GM19438 (cell line): ENCODE measurements at regions not wholly inside any gene's neighbourhood (a gene's known extent, or its start where the extent isn't known, plus 50 kb on each side); places are given as distances from the start of the nearest gene placed in this dataset.

ENCODE experiments used
- ATAC-seq: cut with Tn5 transposase; IDR thresholded peaks from one replicate; pipeline ENCODE4 v1.9.1; 2021; ENCODE audit warnings: low read depth; ENCODE audit not compliant: unreplicated experiment

DNA sequence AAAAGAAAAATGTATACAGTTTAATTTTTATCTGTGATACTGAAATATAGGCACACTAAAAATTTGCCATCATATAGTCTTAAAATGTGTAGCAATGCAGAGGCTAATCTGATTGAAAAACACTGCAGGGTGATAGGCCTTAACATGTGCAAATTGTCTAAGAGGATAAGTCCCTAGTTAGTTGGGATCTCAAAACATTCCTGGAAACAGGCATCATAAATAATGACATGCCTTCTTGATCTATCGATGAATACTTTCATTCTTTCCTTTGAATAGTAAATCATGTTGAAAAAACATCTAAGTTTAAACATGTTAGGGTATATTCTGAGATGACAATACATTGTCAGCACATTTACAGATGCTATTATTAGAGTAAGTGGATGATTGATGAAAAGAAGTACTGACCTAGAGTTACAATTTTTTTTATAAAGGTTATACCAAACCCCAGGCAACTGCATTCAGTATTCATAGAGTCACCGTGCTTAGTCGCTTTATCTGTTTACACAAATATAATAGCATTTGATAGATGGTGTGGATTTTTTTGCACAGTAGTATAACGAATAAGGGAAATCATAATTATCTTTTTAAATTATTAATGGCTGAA lies 668.2 kb upstream of the ADGRL3 start:
- no peak for ATAC-seq

DNA sequence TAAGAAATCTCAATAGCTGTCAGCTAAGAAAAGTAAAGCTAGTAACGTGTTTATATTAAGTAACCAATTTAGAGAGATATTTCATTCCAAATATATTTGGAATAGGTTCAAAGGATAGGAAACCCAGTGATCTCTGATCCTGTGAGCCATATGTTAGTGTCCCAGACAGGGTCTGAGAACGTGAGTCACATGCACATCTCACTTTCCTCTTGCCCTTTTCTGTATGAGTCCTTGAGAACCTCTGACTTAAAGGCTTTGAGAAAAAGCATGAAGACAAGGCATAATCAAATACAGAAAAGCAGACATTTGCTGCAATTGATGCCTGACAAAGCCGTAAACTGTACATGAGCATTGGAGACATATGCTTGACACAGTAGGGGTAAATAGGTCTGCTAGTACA lies 655.1 kb upstream of the ADGRL3 start:
- ATAC-seq = no peak

- ATAC-seq = no peak
Measured at GRCh38 chr4:60562334-60562733, 637.8 kb upstream of the ADGRL3 start.

- no peak for ATAC-seq
Measured at GRCh38 chr4:60565558-60565957, 634.6 kb upstream of the ADGRL3 start.

DNA sequence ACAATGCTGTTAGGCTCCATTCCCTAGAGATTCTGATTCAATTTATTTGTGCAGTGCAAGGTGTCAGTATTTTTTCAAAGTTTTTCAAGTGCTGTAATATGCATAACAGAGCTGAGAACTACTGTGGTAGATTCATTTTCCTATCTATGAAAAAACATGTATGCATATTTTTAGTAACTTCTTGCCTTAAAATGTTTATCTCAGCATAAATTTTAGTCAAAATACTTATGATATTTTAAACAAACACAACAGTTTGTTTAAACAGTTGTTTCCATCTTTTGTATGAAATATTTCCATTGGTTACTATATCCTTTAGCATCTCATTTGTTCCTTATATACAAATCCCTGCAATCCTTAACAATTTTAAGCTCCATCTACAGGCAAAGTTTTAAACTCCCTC lies 624.8 kb upstream of the ADGRL3 start:
- ATAC-seq = no peak

DNA sequence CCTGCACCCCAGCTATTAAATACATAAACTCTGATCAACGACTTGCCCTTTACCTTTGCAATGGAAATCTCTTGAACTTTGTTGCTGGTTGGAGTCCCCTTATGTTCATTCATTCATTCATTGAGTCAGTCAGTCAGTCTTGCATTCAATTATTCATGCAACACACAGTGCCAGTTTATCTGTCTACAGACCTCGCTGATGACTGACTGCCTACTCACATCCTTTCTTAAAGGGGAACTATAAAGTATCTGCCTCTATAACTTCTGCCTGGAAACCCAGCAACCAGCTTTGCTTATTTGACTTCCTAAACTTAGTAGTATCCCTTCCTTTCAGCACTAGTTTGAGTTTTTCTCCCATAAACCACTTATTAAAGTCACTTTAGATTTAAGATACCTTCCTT lies 620.8 kb upstream of the ADGRL3 start:
- no peak for ATAC-seq

- ATAC-seq = no peak
Measured at GRCh38 chr4:60581919-60582536, 618.1 kb upstream of the ADGRL3 start.

DNA sequence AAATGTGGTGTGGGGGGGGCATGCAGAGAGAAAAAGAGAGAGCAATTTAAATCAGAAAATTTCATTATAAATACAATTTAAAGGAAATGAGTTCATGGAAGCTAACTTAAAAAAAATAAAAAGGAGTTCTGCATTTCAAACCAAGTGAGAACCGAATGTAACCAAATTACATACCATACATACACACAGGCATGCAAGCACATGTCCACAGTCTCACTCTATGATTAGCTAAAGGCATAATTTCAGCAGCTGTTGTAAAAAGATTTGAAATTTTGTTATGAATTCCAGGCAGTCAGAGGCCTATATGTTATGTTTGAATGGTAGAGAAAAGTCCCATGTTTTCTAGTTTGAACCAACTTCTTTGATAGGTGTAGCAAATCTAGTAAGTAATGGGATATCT lies 611.6 kb upstream of the ADGRL3 start:
- ATAC-seq = no peak

GRCh38 chr4:60589425-60589824 lies 610.7 kb upstream of the ADGRL3 start:
- no peak for ATAC-seq

DNA sequence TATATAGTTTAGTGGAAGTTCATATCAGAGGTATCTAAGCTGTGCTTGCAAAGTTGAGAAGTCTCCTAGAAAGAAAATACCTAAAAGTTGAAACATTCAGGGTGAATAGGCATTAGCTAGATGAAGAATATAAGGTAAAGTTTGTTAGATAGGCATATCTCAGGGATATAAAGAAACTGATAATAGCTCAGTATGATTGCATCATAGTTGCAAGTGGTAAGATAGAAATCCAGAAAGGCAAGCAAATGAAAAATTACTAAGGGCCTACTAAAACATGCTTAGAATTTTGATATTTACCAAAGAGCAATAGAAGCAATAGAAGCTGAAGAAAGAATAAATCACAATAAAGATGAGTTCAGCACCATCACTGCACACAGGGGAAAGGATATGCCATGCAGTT lies 610.0 kb upstream of the ADGRL3 start:
- ATAC-seq = no peak

- no peak for ATAC-seq
Measured at GRCh38 chr4:60605646-60606354, 594.3 kb upstream of the ADGRL3 start.

GRCh38 chr4:60611762-60612496 lies 588.2 kb upstream of the ADGRL3 start:
- ATAC-seq = no peak

DNA sequence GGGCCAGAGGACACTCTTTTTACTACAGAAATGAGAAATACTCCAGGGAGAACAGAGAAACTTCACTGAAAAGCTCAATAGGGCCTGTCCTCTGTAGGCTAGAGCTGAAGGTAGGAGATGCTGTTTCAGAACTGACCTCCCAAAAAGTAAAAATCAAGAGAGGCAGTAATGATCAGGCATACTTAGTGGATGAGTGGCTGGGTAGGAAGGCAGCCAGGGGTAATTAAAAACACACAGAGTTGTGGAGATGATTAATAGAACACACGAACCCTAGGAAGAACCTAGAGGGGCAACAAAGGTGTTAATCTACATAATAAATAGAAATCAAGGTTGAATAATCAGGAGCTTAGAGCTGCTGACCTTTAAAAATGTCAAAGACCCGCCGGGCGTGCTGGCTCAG lies 582.4 kb upstream of the ADGRL3 start:
- ATAC-seq = no peak

- ATAC-seq = no peak
Measured at GRCh38 chr4:60619531-60620305, 580.4 kb upstream of the ADGRL3 start.

DNA sequence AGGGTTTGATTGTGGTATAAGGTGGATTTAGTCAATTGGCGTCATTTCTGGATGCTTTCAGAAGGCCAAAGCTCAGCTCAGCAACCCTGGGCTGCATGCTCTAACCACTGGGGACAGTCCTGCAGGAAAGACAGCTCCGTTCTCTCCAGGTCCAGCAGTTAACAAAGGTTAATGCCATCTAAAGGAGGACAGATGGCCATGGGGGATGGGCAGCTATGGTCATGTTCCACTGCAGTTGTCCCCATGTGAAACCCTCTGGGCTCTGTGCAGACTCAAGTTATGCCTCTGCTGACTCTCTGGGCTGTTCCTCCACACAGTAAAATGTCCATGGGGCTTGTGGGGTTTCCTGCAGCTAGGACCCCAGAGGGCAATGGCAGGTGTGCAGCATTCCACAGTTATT lies 562.1 kb upstream of the ADGRL3 start:
- no peak for ATAC-seq

DNA sequence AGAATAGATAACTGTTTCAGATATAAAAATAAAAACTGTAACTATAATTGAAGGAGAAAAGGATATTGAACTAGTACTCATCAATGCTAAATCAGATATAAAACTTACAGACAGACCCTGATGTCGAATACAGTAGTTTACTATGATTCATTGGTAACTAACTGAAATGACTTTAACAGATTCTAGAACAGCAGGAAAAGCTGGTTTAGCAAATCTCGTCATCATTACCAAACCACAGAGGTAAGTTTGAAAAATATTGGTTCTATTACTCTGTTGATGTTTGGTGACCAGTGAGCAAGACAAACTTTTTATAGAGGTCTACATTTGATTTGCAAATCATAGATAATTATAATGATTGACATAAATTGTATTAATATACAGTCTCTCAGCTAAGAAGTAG lies 551.4 kb upstream of the ADGRL3 start:
- no peak for ATAC-seq

GRCh38 chr4:60652933-60653332 lies 547.2 kb upstream of the ADGRL3 start:
- no peak for ATAC-seq

- no peak for ATAC-seq
Measured at GRCh38 chr4:60655356-60655755, 544.8 kb upstream of the ADGRL3 start.

- no peak for ATAC-seq
Measured at GRCh38 chr4:60656171-60656570, 544.0 kb upstream of the ADGRL3 start.

- ATAC-seq = no peak
Measured at GRCh38 chr4:60657041-60657440, 543.1 kb upstream of the ADGRL3 start.

DNA sequence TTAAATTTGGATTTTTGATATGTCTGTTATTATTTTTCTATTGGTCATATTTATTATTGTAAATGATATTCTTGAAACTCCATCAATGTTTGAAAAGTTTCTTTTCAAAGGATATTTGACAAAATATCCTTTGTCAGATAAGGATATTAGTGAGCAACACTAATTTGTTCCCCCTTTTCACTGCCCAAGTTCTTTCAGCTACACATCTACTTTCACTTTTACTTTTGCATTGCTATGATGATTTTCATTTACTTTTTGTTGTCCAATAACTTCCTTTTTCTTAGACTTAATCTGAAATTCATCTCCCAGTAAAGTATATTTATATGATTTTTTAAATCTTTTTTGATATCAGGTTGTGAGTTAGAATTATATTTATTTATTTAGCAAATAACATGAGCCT lies 542.3 kb upstream of the ADGRL3 start:
- no peak for ATAC-seq
